OCI-LY1 (cell line): ENCODE measurements at regions not wholly inside any gene's neighbourhood (a gene's known extent, or its start where the extent isn't known, plus 50 kb on each side); places are given as distances from the start of the nearest gene placed in this dataset.

Experiments
- H2AFZ ChIP-seq: fragments of 200-600 bp; sonication (generic), shearing (Covaris generic); 2 replicates; pipeline ENCODE4 v1.6.0; 2014; ENCODE audit warnings: antibody characterized with exemption, mild to moderate bottlenecking, low read length
- H3F3A ChIP-seq: fragments of 200-600 bp; sonication (generic), shearing (Covaris generic); 2 replicates; pipeline ENCODE4 v1.6.0; 2014; ENCODE audit warnings: mild to moderate bottlenecking, antibody characterized with exemption, low read length, moderate library complexity; ENCODE audit not compliant: insufficient read depth
- H3K27ac ChIP-seq: fragments of 200-600 bp; sonication (generic); 2 replicates; pipeline ENCODE4 v1.5.1; 2014; ENCODE audit warnings: low read length, mixed run types, mild to moderate bottlenecking, low read depth; ENCODE audit not compliant: poor library complexity, severe bottlenecking
- H3K27me3 ChIP-seq: fragments of 200-600 bp; sonication (generic); 2 replicates; pipeline ENCODE4 v1.6.0; 2014; ENCODE audit warnings: antibody characterized with exemption, mild to moderate bottlenecking, low read length, moderate library complexity; ENCODE audit not compliant: insufficient read depth
- H3K36me3 ChIP-seq: fragments of 200-600 bp; sonication (generic); 2 replicates; pipeline ENCODE4 v1.6.1; 2014; ENCODE audit warnings: mild to moderate bottlenecking, antibody characterized with exemption, low read length, moderate library complexity, mixed read lengths; ENCODE audit not compliant: insufficient read depth
- H3K4me1 ChIP-seq: fragments of 200-600 bp; sonication (generic); 2 replicates; pipeline ENCODE4 v1.5.1; 2014; ENCODE audit warnings: mild to moderate bottlenecking, low read length, moderate library complexity; ENCODE audit not compliant: insufficient read depth, severe bottlenecking
- H3K4me2 ChIP-seq: fragments of 200-600 bp; sonication (generic), shearing (Covaris generic); 2 replicates; pipeline ENCODE4 v1.6.1; 2014; ENCODE audit warnings: low read length
- H3K4me3 ChIP-seq: fragments of 200-600 bp; sonication (generic); 2 replicates; pipeline ENCODE4 v1.5.1; 2014; ENCODE audit warnings: low read length, low read depth, mild to moderate bottlenecking, mixed read lengths; ENCODE audit not compliant: poor library complexity, severe bottlenecking
- H3K79me2 ChIP-seq: fragments of 200-600 bp; shearing (Covaris generic); 2 replicates; pipeline ENCODE4 v1.6.1; 2016; ENCODE audit warnings: mixed run types, low read length, mixed read lengths; ENCODE audit not compliant: insufficient read depth
- H3K9ac ChIP-seq: fragments of 200-600 bp; sonication (generic), shearing (Covaris generic); 2 replicates; pipeline ENCODE4 v1.6.1; 2014; ENCODE audit warnings: mild to moderate bottlenecking, low read length, mixed read lengths
- H3K9me2 ChIP-seq: fragments of 200-600 bp; sonication (generic), shearing (Covaris generic); 2 replicates; pipeline ENCODE4 v1.6.1; 2014; ENCODE audit warnings: low read depth, mild to moderate bottlenecking, low read length, mixed read lengths
- H3K9me3 ChIP-seq: fragments of 200-600 bp; shearing (Covaris generic); 2 replicates; pipeline ENCODE4 v1.6.1; 2014; ENCODE audit warnings: low read length, mixed read lengths
- H4K20me1 ChIP-seq: fragments of 200-600 bp; sonication (generic), shearing (Covaris generic); 2 replicates; pipeline ENCODE4 v1.6.0; 2016; ENCODE audit warnings: mild to moderate bottlenecking, low read length; ENCODE audit not compliant: insufficient read depth
- CTCF ChIP-seq: fragments of 200-600 bp; sonication (generic), shearing (Covaris generic); IDR thresholded peaks from 2 replicates; pipeline ENCODE4 v1.5.1; 2017; ENCODE audit warnings: mild to moderate bottlenecking, antibody characterized with exemption, low read length, moderate library complexity, mixed read lengths
- EZH2 ChIP-seq: fragments of 200-600 bp; sonication (generic), shearing (Covaris generic); IDR thresholded peaks from 2 replicates; pipeline ENCODE4 v1.8.0; 2017; ENCODE audit warnings: borderline replicate concordance, mixed run types, mild to moderate bottlenecking, antibody characterized with exemption, low read length, moderate library complexity, mixed read lengths

GRCh38 chr7:68119411-68119810, 1122.8 kb downstream of the TYW1 start:
- Histone ChIP-seq H2AFZ (no peak overlapping the region), H3K4me1 (no peaks in the 10 kb centered on the region), H3K36me3 (no peaks in the 10 kb centered on the region), H3K4me2 (no peak overlapping the region), H3F3A (no peaks in the 10 kb centered on the region), H3K9me3 (peaks cover 5% of the 10 kb centered on the region; the same call in 1 of the 2 replicates), H3K27ac (no peak overlapping the region), H3K4me3 (no peak overlapping the region), H3K9me2 (no peaks in the 10 kb centered on the region), H3K79me2 (no peaks in the 10 kb centered on the region), H3K27me3 (no peaks in the 10 kb centered on the region), H4K20me1 (no peaks in the 10 kb centered on the region), H3K9ac (no peak overlapping the region)
- TF ChIP-seq EZH2 (no peak), CTCF (no peak)

- no peak overlapping the region for H3K4me3 ChIP-seq
- no peaks in the 10 kb centered on the region for H3K27me3 ChIP-seq
- no peaks in the 10 kb centered on the region for H4K20me1 ChIP-seq
- no peaks in the 10 kb centered on the region for H3K79me2 ChIP-seq
- H3K9me2 ChIP-seq: no peaks in the 10 kb centered on the region
- TF ChIP-seq EZH2 (no peak), CTCF (no peak)
- no peak overlapping the region for H3K27ac ChIP-seq
- H3F3A ChIP-seq: no peaks in the 10 kb centered on the region
- H2AFZ ChIP-seq: no peak overlapping the region
- no peak overlapping the region for H3K9ac ChIP-seq
- peaks cover 5% of the 10 kb centered on the region; the same call in 1 of the 2 replicates for H3K9me3 ChIP-seq
- no peaks in the 10 kb centered on the region for H3K4me1 ChIP-seq
- no peak overlapping the region for H3K4me2 ChIP-seq
- H3K36me3 ChIP-seq: no peaks in the 10 kb centered on the region
Observed at GRCh38 chr7:68121056-68121455, 1124.4 kb downstream of the TYW1 start.

GRCh38 chr7:68121655-68122054, 1125.0 kb downstream of the TYW1 start:
- Histone ChIP-seq H3K4me2 (no peak overlapping the region), H3K9ac (no peak overlapping the region), H3K4me3 (no peak overlapping the region), H3K4me1 (no peaks in the 10 kb centered on the region), H2AFZ (no peak overlapping the region), H3K9me3 (peaks cover 5% of the 10 kb centered on the region; the same call in 1 of the 2 replicates), H4K20me1 (no peaks in the 10 kb centered on the region), H3K27ac (no peak overlapping the region), H3K27me3 (no peaks in the 10 kb centered on the region), H3K9me2 (no peaks in the 10 kb centered on the region), H3K79me2 (no peaks in the 10 kb centered on the region), H3K36me3 (no peaks in the 10 kb centered on the region), H3F3A (no peaks in the 10 kb centered on the region)
- TF ChIP-seq CTCF: no peak
